Esophagus muscularis mucosa (tissue), 4 donors: ENCODE measurements at regions not wholly inside any gene's neighbourhood (a gene's known extent, or its start where the extent isn't known, plus 50 kb on each side); places are given as distances from the start of the nearest gene placed in this dataset.

ENCODE experiments used
- DNase-seq: peaks from one replicate; pipeline ENCODE4 v3.0.0-alpha.2; 2017; ENCODE audit errors: extremely low spot score
- H3K27ac ChIP-seq, 4 donors: fragments of 200-600 bp; sonication (generic); replicated peaks in 1 of 4; 1 replicate in 3 of 4; 2 replicates in 1 of 4; pipeline ENCODE4 v1.5.1; 2016 to 2019; ENCODE audit warnings: mild to moderate bottlenecking in 1 of 4
- H3K27me3 ChIP-seq, 4 donors: fragments of 200-600 bp; sonication (generic); one replicate each; pipeline versions ENCODE4 v1.5.1 to v1.6.0; 2016 to 2019
- H3K36me3 ChIP-seq, 4 donors: fragments of 200-600 bp; sonication (generic); one replicate each; pipeline ENCODE4 v1.5.1; 2016 to 2019
- H3K4me1 ChIP-seq, 4 donors: fragments of 200-600 bp; sonication (generic); one replicate each; pipeline ENCODE4 v1.5.1; 2016 to 2019
- H3K4me3 ChIP-seq, 4 donors: fragments of 200-600 bp; sonication (generic); 1 replicate in 2 of 4; 2 replicates in 2 of 4; pipeline ENCODE4 v1.5.1; 2016 to 2019; ENCODE audit warnings: mild to moderate bottlenecking in 4 of 4, moderate library complexity in 1 of 4
- H3K9me3 ChIP-seq, 4 donors: fragments of 200-600 bp; sonication (generic); 1 replicate in 3 of 4; 2 replicates in 1 of 4; pipeline ENCODE4 v1.5.1; 2016 to 2019
- EP300 ChIP-seq: sonication (generic); formaldehyde crosslinking; IDR thresholded peaks from one replicate; pipeline ENCODE4 v1.6.1; 2017; ENCODE audit warnings: antibody characterized with exemption
- POLR2A ChIP-seq: fragments of 450-650 bp; IDR thresholded peaks from one replicate; pipeline ENCODE4 v1.6.1; 2017; ENCODE audit warnings: antibody characterized with exemption, moderate library complexity, mild to moderate bottlenecking, low read depth
- POLR2AphosphoS5 ChIP-seq, 2 donors: sonication (generic); formaldehyde crosslinking; IDR thresholded peaks; one replicate each; pipeline ENCODE4 v1.6.1; 2017; ENCODE audit warnings: antibody characterized with exemption in 2 of 2
- WGBS: methylation state at CpG from one replicate; pipeline ENCODE4 v1.1.5; 2018; 5-methylcytosine and 5-hydroxymethylcytosine counted together
- intact Hi-C: fragments of 100-400 bp; cut with DNase I; formaldehyde crosslinking; loops from one replicate; pipeline ENCODE4 v1.15.1; 2023
- TF ChIP-seq, protein P1 (sequence below), 3 experiments: fragments of 200-600 bp in 2 of 3; fragments of 450-650 bp in 1 of 3; sonication (generic) in 2 of 3; IDR thresholded peaks; one replicate each; pipeline ENCODE4 v1.5.1; 2017 to 2019; ENCODE audit warnings: antibody characterized with exemption in 3 of 3, mild to moderate bottlenecking in 2 of 3, moderate library complexity in 1 of 3

- Histone ChIP-seq H3K27ac (no peak overlapping the region), H3K4me3 (no peak overlapping the region)
- no peak for DNase-seq
Observed at GRCh38 chr13:29978211-29978610, 127.8 kb upstream of the UBL3 start.

GRCh38 chr13:29977476-29978120 is 127.2 kb upstream of the UBL3 start:
- DNase-seq: no peak
- Histone ChIP-seq H3K9me3 (peaks cover 0 to 5% (median 0%) of the 10 kb centered on the region in 4 donors), H3K27me3 (no peaks in the 10 kb centered on the region), H3K27ac (no peak overlapping the region), H3K4me3 (no peak overlapping the region), H3K4me1 (peaks cover 0 to 7% (median 0%) of the 10 kb centered on the region in 4 donors), H3K36me3 (no peaks in the 10 kb centered on the region)
- no peak for TF ChIP-seq POLR2A
- 54% methylated on average over 6 of the region's 6 CpGs for WGBS
- intact Hi-C loops: no loop called here

More at GRCh38 chr13:29978211-29978610, 127.8 kb upstream of the UBL3 start:
- Histone ChIP-seq H3K4me1 (peaks cover 0 to 7% (median 0%) of the 10 kb centered on the region in 4 donors), H3K36me3 (no peaks in the 10 kb centered on the region), H3K27me3 (no peaks in the 10 kb centered on the region), H3K9me3 (peaks cover 0 to 5% (median 0%) of the 10 kb centered on the region in 4 donors)
- intact Hi-C loops: no loop called here
- no peak for TF ChIP-seq POLR2A
- TF ChIP-seq, protein P1, sequence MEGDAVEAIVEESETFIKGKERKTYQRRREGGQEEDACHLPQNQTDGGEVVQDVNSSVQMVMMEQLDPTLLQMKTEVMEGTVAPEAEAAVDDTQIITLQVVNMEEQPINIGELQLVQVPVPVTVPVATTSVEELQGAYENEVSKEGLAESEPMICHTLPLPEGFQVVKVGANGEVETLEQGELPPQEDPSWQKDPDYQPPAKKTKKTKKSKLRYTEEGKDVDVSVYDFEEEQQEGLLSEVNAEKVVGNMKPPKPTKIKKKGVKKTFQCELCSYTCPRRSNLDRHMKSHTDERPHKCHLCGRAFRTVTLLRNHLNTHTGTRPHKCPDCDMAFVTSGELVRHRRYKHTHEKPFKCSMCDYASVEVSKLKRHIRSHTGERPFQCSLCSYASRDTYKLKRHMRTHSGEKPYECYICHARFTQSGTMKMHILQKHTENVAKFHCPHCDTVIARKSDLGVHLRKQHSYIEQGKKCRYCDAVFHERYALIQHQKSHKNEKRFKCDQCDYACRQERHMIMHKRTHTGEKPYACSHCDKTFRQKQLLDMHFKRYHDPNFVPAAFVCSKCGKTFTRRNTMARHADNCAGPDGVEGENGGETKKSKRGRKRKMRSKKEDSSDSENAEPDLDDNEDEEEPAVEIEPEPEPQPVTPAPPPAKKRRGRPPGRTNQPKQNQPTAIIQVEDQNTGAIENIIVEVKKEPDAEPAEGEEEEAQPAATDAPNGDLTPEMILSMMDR (IDR thresholded peaks at IDR 0.05): no peak
- no peak for TF ChIP-seq POLR2AphosphoS5 (IDR thresholded peaks at IDR 0.05)
- no peak for TF ChIP-seq EP300
- 91% methylated on average over 2 of the region's 2 CpGs for WGBS

DNA sequence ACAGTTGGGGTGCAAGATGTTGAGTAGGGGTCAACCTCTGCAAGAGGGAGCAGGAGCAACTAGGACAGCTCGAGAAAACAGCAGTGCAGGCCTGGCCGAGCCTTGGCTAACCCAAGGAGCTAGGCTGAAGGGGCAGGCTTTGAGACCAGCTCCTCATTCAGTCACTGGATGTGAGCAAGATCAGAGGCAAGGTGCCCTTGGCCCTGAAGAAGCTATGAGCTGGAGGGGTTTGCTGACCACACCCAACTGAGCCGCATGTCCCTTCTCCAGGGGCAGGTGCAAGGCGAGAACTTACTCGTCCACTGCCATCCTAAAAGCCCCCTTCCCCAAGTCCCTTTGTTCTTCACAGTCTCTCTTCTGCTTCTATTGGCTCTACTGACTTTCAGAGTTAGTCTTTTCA is 126.1 kb upstream of the UBL3 start:
- Histone ChIP-seq H3K9me3 (peaks cover 0 to 3% (median 0%) of the 10 kb centered on the region in 4 donors), H3K4me3 (no peak overlapping the region), H3K36me3 (no peaks in the 10 kb centered on the region), H3K4me1 (peaks cover 0 to 7% (median 0%) of the 10 kb centered on the region in 4 donors), H3K27me3 (no peaks in the 10 kb centered on the region), H3K27ac (no peak overlapping the region)
- peak; percentile 90 for DNase-seq
- intact Hi-C loops: no loop called here
- no peak for TF ChIP-seq POLR2AphosphoS5 (IDR thresholded peaks at IDR 0.05)
- no peak for TF ChIP-seq POLR2A
- TF ChIP-seq, protein P1 (IDR thresholded peaks at IDR 0.05): no peak
- TF ChIP-seq EP300: no peak
- 95% methylated on average over 5 of the region's 5 CpGs for WGBS

DNA sequence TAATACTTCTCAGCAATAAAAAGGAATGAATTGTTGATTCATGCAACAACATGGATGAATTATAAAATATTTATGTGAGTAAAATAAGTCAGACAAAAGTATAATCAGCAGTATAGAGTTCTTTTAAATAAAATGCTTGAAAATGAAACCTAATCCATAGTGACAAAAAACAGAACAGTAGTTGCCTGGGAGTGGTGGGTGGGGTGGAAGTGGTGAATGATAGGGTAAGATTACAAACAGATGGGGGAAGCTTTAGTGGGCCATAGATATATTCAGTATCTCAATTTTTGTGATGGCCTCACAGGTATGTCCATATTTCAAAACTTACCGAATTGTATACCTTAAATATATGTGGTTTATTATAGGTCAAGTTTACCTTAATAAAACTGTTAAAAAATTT is 124.9 kb upstream of the UBL3 start:
- Histone ChIP-seq H3K4me3 (no peak overlapping the region), H3K9me3 (no peaks in the 10 kb centered on the region), H3K27ac (no peak overlapping the region), H3K27me3 (no peaks in the 10 kb centered on the region), H3K4me1 (peaks cover 0 to 7% (median 0%) of the 10 kb centered on the region in 4 donors), H3K36me3 (no peaks in the 10 kb centered on the region)
- intact Hi-C loops: no loop called here
- TF ChIP-seq, protein P1 (IDR thresholded peaks at IDR 0.05): no peak
- no peak for TF ChIP-seq EP300
- no peak for TF ChIP-seq POLR2AphosphoS5 (IDR thresholded peaks at IDR 0.05)
- no peak for TF ChIP-seq POLR2A
- WGBS: 93% methylated on average over 1 of the region's 1 CpG
- no peak for DNase-seq

- Histone ChIP-seq H3K36me3 (no peaks in the 10 kb centered on the region), H3K4me1 (no peaks in the 10 kb centered on the region), H3K9me3 (peaks cover 0 to 8% (median 2%) of the 10 kb centered on the region in 4 donors), H3K27me3 (no peaks in the 10 kb centered on the region), H3K27ac (no peak overlapping the region), H3K4me3 (no peak overlapping the region)
- TF ChIP-seq POLR2AphosphoS5 (IDR thresholded peaks at IDR 0.05) (no peak), POLR2A (no peak), EP300 (no peak)
- TF ChIP-seq, protein P1 (IDR thresholded peaks at IDR 0.05): no peak
- intact Hi-C loops: no loop called here
- WGBS: 95% methylated on average over 5 of the region's 5 CpGs
- no peak for DNase-seq
Observed at GRCh38 chr13:29969286-29969685, 118.9 kb upstream of the UBL3 start.
